NCI-H2081 (cell line): ENCODE measurements at regions not wholly inside any gene's neighbourhood (a gene's known extent, or its start where the extent isn't known, plus 50 kb on each side); places are given as distances from the start of the nearest gene placed in this dataset.
"Not testable (repeated sequence)": the region's sequence is repeated elsewhere in the genome, so short reads cannot be mapped to it uniquely, and the experiment has no call there.

Experiments used
- DNase-seq, 2 experiments: peaks; one replicate each; lab custom pipeline; 2025; lab: John Stamatoyannopoulos, UW

GRCh38 chr6:103578115-103578514 lies 1281.6 kb downstream of the HACE1 start:
- no peak for DNase-seq

DNA sequence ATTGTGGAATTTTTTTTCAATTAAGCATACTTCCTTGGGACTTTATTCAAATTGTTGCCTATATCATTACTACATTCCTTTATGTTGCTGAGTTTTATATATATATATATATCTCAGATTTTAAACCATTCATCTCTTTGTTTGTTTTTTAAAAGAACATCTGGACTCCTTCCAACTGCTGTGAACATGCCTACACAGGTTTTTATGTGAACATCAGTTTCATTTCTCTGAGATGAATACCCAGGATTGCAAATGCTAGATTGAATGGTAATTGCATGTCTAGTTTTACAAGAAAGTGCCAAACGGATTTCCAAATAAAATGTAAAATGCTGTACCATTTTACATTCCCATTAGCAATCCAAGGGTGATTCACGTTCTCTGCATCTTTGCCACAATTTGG lies 1289.3 kb downstream of the HACE1 start:
- DNase-seq = no peak

- no peak for DNase-seq
These were observed 1304.8 kb downstream of the HACE1 start for GRCh38 chr6:103554911-103555310.

DNA sequence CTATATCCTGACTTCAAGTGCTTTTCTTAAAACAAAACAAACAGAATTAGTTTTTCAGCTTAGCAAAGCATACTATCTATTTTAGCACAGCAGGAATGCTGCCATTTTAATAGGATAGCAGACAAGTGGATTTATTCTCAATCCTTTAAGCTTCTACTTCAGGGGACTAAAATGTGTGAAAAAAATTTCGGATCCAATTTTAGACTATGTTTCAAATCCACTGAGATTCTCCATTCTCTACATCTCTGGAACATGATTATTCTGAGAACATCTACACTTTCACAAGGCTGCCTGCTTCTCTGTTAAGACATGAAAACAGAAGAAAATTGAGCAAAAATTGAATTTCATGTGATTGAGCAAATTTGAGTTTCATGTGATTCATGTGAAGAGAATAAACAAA lies 1321.3 kb downstream of the HACE1 start:
- DNase-seq = no peak

- DNase-seq = no peak
These were observed 1324.9 kb downstream of the HACE1 start for GRCh38 chr6:103534814-103535213.

DNA sequence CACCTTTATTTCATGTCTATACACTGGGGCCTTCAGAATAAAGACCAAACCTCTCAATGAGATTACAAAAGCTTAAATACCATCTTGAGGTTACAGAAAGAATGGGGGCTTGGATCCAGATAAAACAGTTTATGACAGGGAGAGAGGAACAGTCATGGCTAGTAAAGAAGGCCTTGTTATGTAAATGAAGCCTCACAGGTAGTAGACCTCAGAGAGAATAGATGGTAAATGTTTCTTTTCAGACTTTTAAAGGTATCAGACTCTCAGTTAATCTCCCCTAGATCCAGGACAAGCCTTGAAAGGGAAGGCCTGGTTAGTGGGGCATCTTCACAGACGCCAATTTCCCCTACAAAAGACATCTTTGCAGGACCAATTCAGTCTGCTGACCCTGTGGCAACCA lies 1325.6 kb downstream of the HACE1 start:
- no peak for DNase-seq

- no peak for DNase-seq
These were observed 1337.7 kb downstream of the HACE1 start for GRCh38 chr6:103522045-103522444.

DNA sequence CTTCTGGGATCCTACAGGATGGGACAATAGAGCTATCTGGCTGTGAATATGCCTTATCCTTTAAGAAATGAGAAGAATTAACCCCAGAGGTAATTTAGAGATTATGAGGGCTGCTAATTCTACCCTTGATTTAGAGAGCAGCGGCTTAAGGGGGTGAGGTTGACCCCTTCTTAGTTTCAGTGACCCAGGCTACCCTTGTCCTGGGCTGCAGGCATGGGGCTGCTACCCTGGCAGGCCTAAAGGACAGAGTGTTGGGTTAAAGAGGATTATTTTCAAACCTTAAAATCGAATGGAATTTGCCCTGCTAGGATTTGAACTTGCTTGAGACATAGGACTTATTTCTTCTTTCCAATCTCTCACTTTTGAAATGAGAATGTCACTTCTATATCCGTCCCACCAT lies 1343.4 kb downstream of the HACE1 start:
- no peak for DNase-seq

DNA sequence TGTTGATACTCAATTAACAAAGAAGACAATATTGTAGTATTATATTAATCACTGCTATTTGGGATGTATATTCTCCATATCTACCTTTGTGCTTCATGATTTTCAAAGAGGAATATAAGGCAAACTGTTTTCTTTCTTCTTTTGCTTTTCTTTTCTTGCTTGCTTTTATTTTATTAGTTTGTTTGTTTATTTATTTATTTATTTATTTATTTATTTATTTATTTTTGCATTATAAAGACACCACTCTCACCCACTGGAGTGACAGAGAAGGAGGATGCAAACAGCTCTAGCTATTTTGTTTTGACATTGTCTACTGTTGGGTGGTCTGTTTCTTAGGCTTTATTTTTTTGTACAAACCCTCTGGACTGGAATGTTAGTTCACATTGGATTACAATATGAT lies 1352.7 kb downstream of the HACE1 start:
- no peak for DNase-seq

GRCh38 chr6:103505155-103505518 lies 1354.6 kb downstream of the HACE1 start:
- no peak for DNase-seq

- DNase-seq = no peak
These were observed 1355.1 kb downstream of the HACE1 start for GRCh38 chr6:103504501-103505154.

GRCh38 chr6:103496588-103496987 lies 1363.1 kb downstream of the HACE1 start:
- not testable (repeated sequence) for DNase-seq

- no peak for DNase-seq
These were observed 1403.1 kb downstream of the HACE1 start for GRCh38 chr6:103456652-103457051.

DNA sequence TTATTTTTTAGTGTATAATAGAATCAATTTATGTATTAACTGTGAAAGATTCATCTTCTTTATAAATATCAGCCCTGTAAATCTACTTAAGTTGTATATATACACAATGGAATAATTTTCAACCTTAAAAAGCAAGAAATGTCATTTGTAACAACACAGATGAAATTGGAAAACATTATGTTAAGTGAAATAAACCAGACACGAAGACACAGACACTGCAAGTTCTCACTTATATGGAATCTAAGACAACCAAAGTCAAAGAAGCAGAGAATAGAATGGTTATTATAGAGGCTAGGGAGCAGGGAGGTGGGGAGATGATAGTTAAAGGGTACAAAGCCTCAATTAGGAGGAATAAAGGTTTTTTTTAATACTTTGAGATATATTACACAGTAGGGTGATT lies 1404.4 kb downstream of the HACE1 start:
- no peak for DNase-seq

DNA sequence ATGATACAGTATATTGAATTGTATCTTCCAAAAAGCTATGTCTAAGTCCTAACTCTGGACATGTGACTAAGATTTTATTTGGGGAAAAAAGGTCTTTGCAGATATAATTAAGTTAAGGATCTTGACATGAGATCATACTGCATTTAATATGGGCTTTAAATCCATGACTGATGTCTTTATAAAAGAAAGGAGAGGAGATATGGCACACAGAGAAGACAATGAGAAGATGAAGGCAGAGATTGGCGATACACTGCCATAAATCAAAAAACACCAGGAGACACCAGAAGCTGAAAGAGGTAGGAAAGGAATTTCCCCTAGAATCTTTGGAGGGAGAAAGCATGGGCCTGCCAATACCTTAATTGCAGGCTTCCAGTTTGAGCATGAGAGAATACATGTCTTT lies 1450.2 kb downstream of the HACE1 start:
- DNase-seq = no peak

DNA sequence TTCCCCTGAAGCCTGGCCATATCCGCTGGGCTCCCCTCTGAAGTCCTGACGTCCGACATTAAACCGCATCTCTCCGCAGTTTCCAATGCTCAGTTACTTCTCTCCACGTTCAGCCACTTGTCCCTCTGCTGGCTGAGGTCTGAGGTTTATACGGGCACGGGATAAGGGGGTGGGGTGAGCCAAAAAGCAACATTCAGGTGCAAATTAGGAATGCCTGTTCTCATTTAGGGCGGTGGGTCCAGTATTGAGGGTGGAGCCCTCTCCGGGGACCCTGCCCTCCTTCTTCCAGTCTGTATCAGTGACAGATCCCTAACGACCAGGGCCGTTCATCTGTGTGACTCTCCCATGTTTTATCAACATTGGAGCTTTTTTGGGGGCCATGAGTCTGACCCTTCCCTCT lies 1454.4 kb downstream of the HACE1 start:
- no peak for DNase-seq

- no peak for DNase-seq
These were observed 1454.9 kb downstream of the HACE1 start for GRCh38 chr6:103404799-103405198.

DNA sequence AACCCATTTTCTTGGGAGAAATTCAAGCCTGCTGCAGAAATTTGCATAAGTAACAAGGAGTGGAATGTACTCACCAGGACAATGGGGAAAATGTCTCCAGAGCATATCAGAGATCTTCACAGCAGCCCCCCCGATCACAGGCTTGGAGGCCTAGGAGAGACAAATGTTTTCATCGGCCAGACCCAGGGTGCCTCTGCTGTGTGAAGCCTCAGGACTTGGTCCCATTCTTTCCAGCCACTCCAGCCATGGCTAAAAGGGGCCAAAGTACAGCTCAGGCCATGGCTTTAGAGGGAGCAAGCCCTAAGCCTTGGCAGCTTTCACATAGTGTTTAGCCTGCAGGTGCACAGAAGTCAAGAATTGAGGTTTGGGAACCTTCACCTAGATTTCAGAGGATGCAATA lies 1463.0 kb downstream of the HACE1 start:
- DNase-seq = no peak

- no peak for DNase-seq
These were observed 1480.4 kb downstream of the HACE1 start for GRCh38 chr6:103379272-103379671.

DNA sequence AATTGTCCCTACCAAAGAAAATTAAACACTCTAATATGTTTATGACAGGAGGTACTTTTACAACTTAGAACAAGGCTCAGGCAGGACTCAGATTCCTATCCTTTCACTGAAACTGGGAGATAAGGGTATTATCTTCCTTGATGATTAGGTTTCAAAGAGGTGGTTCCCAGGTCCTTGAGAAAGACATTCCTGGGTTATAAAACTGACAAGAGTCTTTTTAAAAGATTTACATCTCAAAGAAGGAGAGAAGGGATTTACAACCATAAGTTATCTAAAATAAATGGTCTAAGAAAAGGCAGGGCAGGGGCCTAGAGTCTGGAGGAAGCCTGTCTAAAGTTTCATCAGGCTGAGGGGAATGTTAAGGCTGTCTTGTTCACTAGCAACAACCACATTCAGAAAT lies 1492.5 kb downstream of the HACE1 start:
- no peak for DNase-seq

- no peak for DNase-seq
These were observed 1503.2 kb downstream of the HACE1 start for GRCh38 chr6:103356531-103356930.

DNA sequence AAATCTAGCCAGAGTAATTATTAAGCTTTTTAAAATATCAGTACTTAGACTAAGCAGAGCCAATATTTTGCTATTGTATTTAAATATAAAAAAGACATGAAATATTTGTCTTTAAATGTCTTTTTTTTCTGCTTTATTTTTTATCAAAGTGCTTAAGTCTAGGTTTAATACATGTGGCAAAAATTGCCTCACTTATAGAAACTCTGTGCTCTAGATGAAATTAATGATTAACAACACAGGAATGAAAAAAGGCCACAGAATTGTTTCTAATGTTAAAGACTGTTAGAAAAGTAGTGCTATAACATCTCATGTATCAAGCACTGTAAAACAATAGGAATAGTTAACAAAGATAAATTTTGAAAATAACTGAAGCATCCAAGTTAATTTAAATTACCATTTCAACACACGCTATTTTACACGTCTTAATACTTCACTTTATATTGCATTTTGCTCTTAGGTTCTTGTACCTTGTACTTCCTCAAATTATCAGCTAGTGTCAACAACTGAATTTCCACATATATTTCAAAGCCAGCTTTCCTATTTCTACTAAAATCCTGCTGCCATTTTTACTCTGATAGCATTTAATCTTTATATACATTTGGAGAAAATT lies 1515.1 kb downstream of the HACE1 start:
- DNase-seq = no peak

DNA sequence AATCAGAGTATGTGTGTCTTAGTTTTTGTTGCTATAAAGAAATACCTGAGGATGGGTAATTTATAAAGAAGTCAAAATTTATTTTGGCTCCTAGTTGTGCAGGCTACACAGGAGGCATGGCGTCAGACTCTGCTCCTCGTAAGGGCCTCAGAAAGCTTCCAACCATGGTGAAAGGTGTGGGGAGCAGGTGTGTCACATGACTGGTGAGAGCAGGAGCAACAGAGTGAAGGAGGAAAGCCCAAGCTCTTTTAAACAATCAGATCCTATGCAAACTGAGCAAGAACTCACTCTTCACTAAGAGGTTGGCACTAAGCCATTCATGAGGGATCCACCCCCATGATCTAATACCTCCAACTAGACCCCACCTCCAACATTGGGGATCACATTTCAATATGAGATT lies 1524.3 kb downstream of the HACE1 start:
- DNase-seq = no peak
